ENCODE measurements at regions not wholly inside any gene's neighbourhood (a gene's known extent, or its start where the extent isn't known, plus 50 kb on each side); places are given as distances from the start of the nearest gene placed in this dataset.

GRCh38 chr6:148212366-148212765 lies 130.3 kb upstream of the SASH1 start:
- DNase-seq (ENCODE audit: low spot score): no peak

- no peak for DNase-seq (ENCODE audit: low spot score)
Measured at GRCh38 chr6:148213366-148213765, 129.3 kb upstream of the SASH1 start.

- no peak for DNase-seq (ENCODE audit: low spot score)
Measured at GRCh38 chr6:148214667-148215066, 128.0 kb upstream of the SASH1 start.

GRCh38 chr6:148217051-148217450 lies 125.6 kb upstream of the SASH1 start:
- no peak for DNase-seq (ENCODE audit: low spot score)

GRCh38 chr6:148217921-148218320 lies 124.7 kb upstream of the SASH1 start:
- DNase-seq (ENCODE audit: low spot score): no peak

GRCh38 chr6:148218542-148219258 lies 123.9 kb upstream of the SASH1 start:
- DNase-seq (ENCODE audit: low spot score): no peak

GRCh38 chr6:148221196-148221979 lies 121.2 kb upstream of the SASH1 start:
- no peak for DNase-seq (ENCODE audit: low spot score)

GRCh38 chr6:148222376-148222775 lies 120.3 kb upstream of the SASH1 start:
- no peak for DNase-seq (ENCODE audit: low spot score)

GRCh38 chr6:148222846-148223245 lies 119.8 kb upstream of the SASH1 start:
- DNase-seq (ENCODE audit: low spot score): no peak

GRCh38 chr6:148223424-148223842 lies 119.2 kb upstream of the SASH1 start:
- DNase-seq (ENCODE audit: low spot score): no peak

- no peak for DNase-seq (ENCODE audit: low spot score)
Measured at GRCh38 chr6:148225871-148226270, 116.8 kb upstream of the SASH1 start.

- no peak for DNase-seq (ENCODE audit: low spot score)
Measured at GRCh38 chr6:148226284-148226683, 116.4 kb upstream of the SASH1 start.

GRCh38 chr6:148231572-148231971 lies 111.1 kb upstream of the SASH1 start:
- no peak for DNase-seq (ENCODE audit: low spot score)

GRCh38 chr6:148235446-148235845 lies 107.2 kb upstream of the SASH1 start:
- DNase-seq (ENCODE audit: low spot score): no peak

GRCh38 chr6:148238713-148239112 lies 103.9 kb upstream of the SASH1 start:
- DNase-seq (ENCODE audit: low spot score): no peak

GRCh38 chr6:148239215-148239614 lies 103.4 kb upstream of the SASH1 start:
- DNase-seq (ENCODE audit: low spot score): no peak

GRCh38 chr6:148239801-148240460 lies 102.7 kb upstream of the SASH1 start:
- DNase-seq (ENCODE audit: low spot score): no peak

GRCh38 chr6:148240461-148240840 lies 102.2 kb upstream of the SASH1 start:
- no peak for DNase-seq (ENCODE audit: low spot score)

GRCh38 chr6:148240861-148241477 lies 101.7 kb upstream of the SASH1 start:
- no peak for DNase-seq (ENCODE audit: low spot score)

GRCh38 chr6:148242180-148242579 lies 100.5 kb upstream of the SASH1 start:
- DNase-seq (ENCODE audit: low spot score): no peak

GRCh38 chr6:148244217-148244935 lies 98.3 kb upstream of the SASH1 start:
- peak; percentile 47 for DNase-seq (ENCODE audit: low spot score)

All from ecto neural progenitor cell (in vitro differentiated cells).